Mesothelial cell of epicardium (in vitro differentiated cells): ENCODE measurements at regions not wholly inside any gene's neighbourhood (a gene's known extent, or its start where the extent isn't known, plus 50 kb on each side); places are given as distances from the start of the nearest gene placed in this dataset.

Experiments used
- DNase-seq, 2 experiments: peaks; one replicate each; pipeline ENCODE4 v3.0.0; 2021; ENCODE audit warnings: low spot score in 2 of 2; ENCODE audit not compliant: unreplicated experiment in 2 of 2
- H3K27ac Mint-ChIP-seq: 2 replicates; pipeline ENCODE4 v1.8.0; 2021; ENCODE audit warnings: mixed read lengths
- H3K27me3 Mint-ChIP-seq: 2 replicates; pipeline ENCODE4 v1.8.0; 2021; ENCODE audit warnings: low read depth, mixed read lengths
- H3K36me3 Mint-ChIP-seq: 2 replicates; pipeline ENCODE4 v1.8.0; 2021; ENCODE audit warnings: mixed read lengths
- H3K4me1 Mint-ChIP-seq: 2 replicates; pipeline ENCODE4 v1.8.0; 2021; ENCODE audit warnings: mixed read lengths
- H3K4me3 Mint-ChIP-seq: 2 replicates; pipeline ENCODE4 v1.8.0; 2021; ENCODE audit warnings: mild to moderate bottlenecking, moderate library complexity, mixed read lengths
- H3K9me3 Mint-ChIP-seq: 2 replicates; pipeline ENCODE4 v1.8.0; 2021; ENCODE audit warnings: mixed read lengths
- CTCF ChIP-seq: fragments of 200-600 bp; sonication (generic); IDR thresholded peaks from one replicate; pipeline ENCODE4 v1.5.0; 2021; ENCODE audit warnings: antibody characterized with exemption; ENCODE audit not compliant: unreplicated experiment

GRCh38 chr7:50842041-50842440 is 59.3 kb upstream of the GRB10 start:
- peaks cover 13% of the 10 kb centered on the region for H3K9me3 Mint-ChIP-seq
- no peak overlapping the region for H3K4me3 Mint-ChIP-seq
- no peak for TF ChIP-seq CTCF
- H3K27me3 Mint-ChIP-seq = peaks cover 18% of the 10 kb centered on the region
- DNase-seq = no peak
- no peaks in the 10 kb centered on the region for H3K36me3 Mint-ChIP-seq
- H3K27ac Mint-ChIP-seq = no peak overlapping the region
- H3K4me1 Mint-ChIP-seq = no peaks in the 10 kb centered on the region

- Mint-ChIP-seq H3K27me3 (peaks cover 18% of the 10 kb centered on the region), H3K4me1 (no peaks in the 10 kb centered on the region), H3K27ac (no peak overlapping the region), H3K36me3 (no peaks in the 10 kb centered on the region), H3K4me3 (no peak overlapping the region), H3K9me3 (peaks cover 4% of the 10 kb centered on the region)
- TF ChIP-seq CTCF = no peak
- no peak for DNase-seq
Observed at GRCh38 chr7:50838675-50839377, 56.1 kb upstream of the GRB10 start.

- H3K4me1 Mint-ChIP-seq = no peaks in the 10 kb centered on the region
- DNase-seq = no peak
- no peak overlapping the region for H3K27ac Mint-ChIP-seq
Observed at GRCh38 chr7:50837965-50838364, 55.3 kb upstream of the GRB10 start.

GRCh38 chr7:50836646-50837045 is 54.0 kb upstream of the GRB10 start:
- no peak for DNase-seq
- no peaks in the 10 kb centered on the region for H3K4me1 Mint-ChIP-seq
- peaks cover 4% of the 10 kb centered on the region for H3K9me3 Mint-ChIP-seq
- H3K36me3 Mint-ChIP-seq = no peaks in the 10 kb centered on the region
- no peak overlapping the region for H3K27ac Mint-ChIP-seq
- peaks cover 25% of the 10 kb centered on the region for H3K27me3 Mint-ChIP-seq
- H3K4me3 Mint-ChIP-seq = no peak overlapping the region
- TF ChIP-seq CTCF = no peak

More at GRCh38 chr7:50837965-50838364, 55.3 kb upstream of the GRB10 start:
- no peak for TF ChIP-seq CTCF
- peaks cover 4% of the 10 kb centered on the region for H3K9me3 Mint-ChIP-seq
- H3K36me3 Mint-ChIP-seq = no peaks in the 10 kb centered on the region
- H3K27me3 Mint-ChIP-seq = peaks cover 21% of the 10 kb centered on the region
- H3K4me3 Mint-ChIP-seq = no peak overlapping the region

GRCh38 chr7:50835156-50835555 is 52.5 kb upstream of the GRB10 start:
- H3K4me3 Mint-ChIP-seq = no peak overlapping the region
- no peaks in the 10 kb centered on the region for H3K4me1 Mint-ChIP-seq
- peaks cover 28% of the 10 kb centered on the region for H3K27me3 Mint-ChIP-seq
- TF ChIP-seq CTCF = no peak
- no peak for DNase-seq
- no peaks in the 10 kb centered on the region for H3K36me3 Mint-ChIP-seq
- peaks cover 4% of the 10 kb centered on the region for H3K9me3 Mint-ChIP-seq
- H3K27ac Mint-ChIP-seq = no peak overlapping the region
